Stimulated activated CD4-positive, alpha-beta T cell treated with anti-CD3 and anti-CD28 coated beads, TNF-alpha, amount 100 ng/mL, for 48 hours (primary cell): ENCODE measurements at regions not wholly inside any gene's neighbourhood (a gene's known extent, or its start where the extent isn't known, plus 50 kb on each side); places are given as distances from the start of the nearest gene placed in this dataset.
"Not testable (repeated sequence)": the region's sequence is repeated elsewhere in the genome, so short reads cannot be mapped to it uniquely, and the experiment has no call there.

Source experiments
- DNase-seq, 3 donors: peaks; one replicate each; pipeline ENCODE4 v3.0.0-alpha.2; 2020; ENCODE audit warnings: low read depth in 3 of 3

- DNase-seq: no peak
Observed at GRCh38 chr15:31219221-31219620, 107.4 kb upstream of the KLF13 start.

- no peak for DNase-seq
Observed at GRCh38 chr15:31221936-31222515, 104.6 kb upstream of the KLF13 start.

- no peak for DNase-seq
Observed at GRCh38 chr15:31222773-31223341, 103.8 kb upstream of the KLF13 start.

- no peak for DNase-seq
Observed at GRCh38 chr15:31223478-31224350, 102.9 kb upstream of the KLF13 start.

- not testable (repeated sequence) for DNase-seq
Observed at GRCh38 chr15:31224661-31225060, 102.0 kb upstream of the KLF13 start.

- no peak for DNase-seq
Observed at GRCh38 chr15:31225356-31225955, 101.2 kb upstream of the KLF13 start.

- no peak for DNase-seq
Observed at GRCh38 chr15:31226021-31226420, 100.6 kb upstream of the KLF13 start.

GRCh38 chr15:31227235-31227634 lies 99.4 kb upstream of the KLF13 start:
- DNase-seq: no peak

- DNase-seq: no peak
Observed at GRCh38 chr15:31228011-31228484, 98.6 kb upstream of the KLF13 start.

GRCh38 chr15:31228980-31229826 lies 97.4 kb upstream of the KLF13 start:
- no peak for DNase-seq

GRCh38 chr15:31230630-31231485 lies 95.8 kb upstream of the KLF13 start:
- no peak for DNase-seq

GRCh38 chr15:31234815-31235214 lies 91.8 kb upstream of the KLF13 start:
- no peak for DNase-seq

GRCh38 chr15:31235311-31236183 lies 91.1 kb upstream of the KLF13 start:
- DNase-seq: no peak

GRCh38 chr15:31236184-31237042 lies 90.2 kb upstream of the KLF13 start:
- DNase-seq: no peak

- no peak for DNase-seq
Observed at GRCh38 chr15:31237043-31237324, 89.7 kb upstream of the KLF13 start.

GRCh38 chr15:31238906-31239305 lies 87.7 kb upstream of the KLF13 start:
- DNase-seq: no peak

GRCh38 chr15:31239409-31239808 lies 87.2 kb upstream of the KLF13 start:
- no peak for DNase-seq

- DNase-seq: no peak
Observed at GRCh38 chr15:31241888-31242522, 84.6 kb upstream of the KLF13 start.
